SK-N-SH treated with all-trans-retinoic acid at 6 μM for 48 hours (cell line): ENCODE measurements at regions not wholly inside any gene's neighbourhood (a gene's known extent, or its start where the extent isn't known, plus 50 kb on each side); places are given as distances from the start of the nearest gene placed in this dataset.

Source experiments
- ATAC-seq: fragments of 200-7000 bp; cut with Tn5 transposase; 3 replicates; pipeline ENCODE4 v1.9.1; 2020; ENCODE audit warnings: mild to moderate bottlenecking, moderate library complexity
- ARNTL ChIP-seq: fragments of 450-650 bp; formaldehyde crosslinking; IDR thresholded peaks from 2 replicates; pipeline ENCODE4 v1.5.0; 2020; ENCODE audit warnings: low read depth, mild to moderate bottlenecking, moderate library complexity, borderline replicate concordance
- BACH2 ChIP-seq: fragments of 250-450 bp; sonication (Bioruptor Pico); IDR thresholded peaks from 2 replicates; pipeline ENCODE4 v1.9.0; 2021; ENCODE audit warnings: mild to moderate bottlenecking, borderline replicate concordance
- CSDC2 ChIP-seq: fragments of 250-450 bp; sonication (Bioruptor Pico); IDR thresholded peaks from 2 replicates; pipeline ENCODE4 v1.5.0; 2020; ENCODE audit warnings: mild to moderate bottlenecking, moderate library complexity
- ESRRG ChIP-seq: fragments of 250-450 bp; sonication (Bioruptor Pico); IDR thresholded peaks from 2 replicates; pipeline ENCODE4 v1.6.1; 2021; ENCODE audit warnings: mild to moderate bottlenecking
- GLIS3 ChIP-seq: fragments of 250-450 bp; sonication (Bioruptor Pico); IDR thresholded peaks from 2 replicates; pipeline ENCODE4 v1.5.0; 2020; ENCODE audit warnings: mild to moderate bottlenecking, moderate library complexity
- ISL1 ChIP-seq: fragments of 250-450 bp; sonication (Bioruptor Pico); IDR thresholded peaks from 2 replicates; pipeline ENCODE4 v2.1.2; 2022; ENCODE audit warnings: mild to moderate bottlenecking, moderate library complexity
- OSR1 ChIP-seq: fragments of 250-450 bp; sonication (Bioruptor Pico); IDR thresholded peaks from 2 replicates; pipeline ENCODE4 v1.8.0; 2022; ENCODE audit warnings: moderate library complexity, mild to moderate bottlenecking, inconsistent platforms
- PPARA ChIP-seq: fragments of 250-450 bp; sonication (Bioruptor Pico); IDR thresholded peaks from 2 replicates; pipeline ENCODE4 v1.5.0; 2020; ENCODE audit warnings: mild to moderate bottlenecking, borderline replicate concordance
- RARB ChIP-seq: fragments of 250-450 bp; sonication (Bioruptor Pico); IDR thresholded peaks from 2 replicates; pipeline ENCODE4 v1.8.0; 2021; ENCODE audit warnings: mild to moderate bottlenecking, moderate library complexity
- SNAI2 ChIP-seq: fragments of 250-450 bp; sonication (Bioruptor Pico); IDR thresholded peaks from 2 replicates; pipeline ENCODE4 v1.5.0; 2020; ENCODE audit warnings: mild to moderate bottlenecking, moderate library complexity
- TOX ChIP-seq: fragments of 250-450 bp; sonication (Bioruptor Pico); IDR thresholded peaks from 2 replicates; pipeline ENCODE4 v1.8.0; 2021; ENCODE audit warnings: mild to moderate bottlenecking, moderate library complexity, borderline replicate concordance
- ZC3H10 ChIP-seq: fragments of 250-450 bp; sonication (Bioruptor Pico); IDR thresholded peaks from 2 replicates; pipeline ENCODE4 v1.5.1; 2021; ENCODE audit warnings: mild to moderate bottlenecking, moderate library complexity
- ZFP3 ChIP-seq: fragments of 250-450 bp; sonication (Bioruptor Pico); IDR thresholded peaks from 2 replicates; pipeline ENCODE4 v1.5.0; 2020; ENCODE audit warnings: mild to moderate bottlenecking, moderate library complexity
- ZFP30 ChIP-seq: fragments of 450-650 bp; formaldehyde crosslinking; IDR thresholded peaks from 2 replicates; pipeline ENCODE4 v1.5.0; 2022; ENCODE audit warnings: mild to moderate bottlenecking, moderate library complexity
- ZNF565 ChIP-seq: fragments of 450-650 bp; formaldehyde crosslinking; conservative IDR thresholded peaks from 2 replicates; pipeline ENCODE4 v1.5.0; 2020; ENCODE audit warnings: low read depth, mild to moderate bottlenecking, moderate library complexity
- ZNF70 ChIP-seq: fragments of 450-650 bp; formaldehyde crosslinking; IDR thresholded peaks from 2 replicates; pipeline ENCODE4 v1.5.0; 2020; ENCODE audit warnings: mild to moderate bottlenecking, moderate library complexity
- ZNF8 ChIP-seq: fragments of 450-650 bp; formaldehyde crosslinking; IDR thresholded peaks from 2 replicates; pipeline ENCODE4 v1.5.0; 2020; ENCODE audit warnings: mild to moderate bottlenecking, moderate library complexity
- TF ChIP-seq, protein P1 (sequence below): fragments of 250-450 bp; sonication (Bioruptor Pico); IDR thresholded peaks from 2 replicates; pipeline ENCODE4 v1.5.1; 2021; ENCODE audit warnings: mild to moderate bottlenecking, moderate library complexity
- TF ChIP-seq, protein P2 (sequence below): fragments of 250-450 bp; sonication (Bioruptor Pico); IDR thresholded peaks from 2 replicates; pipeline ENCODE4 v1.8.0; 2021; ENCODE audit warnings: low read depth, mild to moderate bottlenecking, moderate library complexity, borderline replicate concordance
- TF ChIP-seq, protein P3 (sequence below): fragments of 250-450 bp; sonication (Bioruptor Pico); IDR thresholded peaks from 2 replicates; pipeline ENCODE4 v1.5.0; 2020; ENCODE audit warnings: mild to moderate bottlenecking, moderate library complexity
- TF ChIP-seq, protein P4 (sequence below): fragments of 250-450 bp; sonication (Bioruptor Pico); IDR thresholded peaks from 2 replicates; pipeline ENCODE4 v1.8.0; 2020; ENCODE audit warnings: mild to moderate bottlenecking, moderate library complexity, borderline replicate concordance
- TF ChIP-seq, protein P5 (sequence below): fragments of 250-450 bp; sonication (Bioruptor Pico); IDR thresholded peaks from 2 replicates; pipeline ENCODE4 v1.5.1; 2020; ENCODE audit warnings: low read depth, mild to moderate bottlenecking, moderate library complexity

DNA sequence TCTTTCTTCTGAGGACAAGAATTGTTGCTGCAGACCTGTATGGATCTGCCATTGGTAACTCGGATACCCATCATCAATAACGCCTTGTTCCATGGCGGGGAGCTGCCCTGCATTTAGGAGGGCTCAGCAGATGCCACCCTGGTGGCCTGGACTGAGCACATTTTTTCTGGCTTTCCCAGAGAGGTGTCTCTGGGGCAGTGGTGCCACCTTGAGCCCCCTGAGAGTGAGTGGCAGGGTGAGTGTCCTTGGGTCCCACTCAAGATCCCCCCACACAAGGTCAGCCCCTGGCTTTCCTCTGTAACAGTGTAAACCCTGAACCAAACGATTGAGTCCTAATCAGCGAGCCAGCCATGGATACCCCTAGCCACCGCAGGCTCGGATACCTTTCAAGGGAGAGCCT lies 258.6 kb downstream of the GLRX3 start:
- ATAC-seq = no peak
- TF ChIP-seq TOX (CRISPR knock-in tag) = no peak
- TF ChIP-seq SNAI2 (CRISPR knock-in tag) = no peak
- TF ChIP-seq, protein P1, sequence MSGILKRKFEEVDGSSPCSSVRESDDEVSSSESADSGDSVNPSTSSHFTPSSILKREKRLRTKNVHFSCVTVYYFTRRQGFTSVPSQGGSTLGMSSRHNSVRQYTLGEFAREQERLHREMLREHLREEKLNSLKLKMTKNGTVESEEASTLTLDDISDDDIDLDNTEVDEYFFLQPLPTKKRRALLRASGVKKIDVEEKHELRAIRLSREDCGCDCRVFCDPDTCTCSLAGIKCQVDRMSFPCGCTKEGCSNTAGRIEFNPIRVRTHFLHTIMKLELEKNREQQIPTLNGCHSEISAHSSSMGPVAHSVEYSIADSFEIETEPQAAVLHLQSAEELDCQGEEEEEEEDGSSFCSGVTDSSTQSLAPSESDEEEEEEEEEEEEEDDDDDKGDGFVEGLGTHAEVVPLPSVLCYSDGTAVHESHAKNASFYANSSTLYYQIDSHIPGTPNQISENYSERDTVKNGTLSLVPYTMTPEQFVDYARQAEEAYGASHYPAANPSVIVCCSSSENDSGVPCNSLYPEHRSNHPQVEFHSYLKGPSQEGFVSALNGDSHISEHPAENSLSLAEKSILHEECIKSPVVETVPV (CRISPR knock-in tag) = no peak
- TF ChIP-seq ARNTL (CRISPR knock-in tag) = no peak
- TF ChIP-seq ZFP3 = no peak
- TF ChIP-seq OSR1 (CRISPR knock-in tag) = no peak
- TF ChIP-seq BACH2 (CRISPR knock-in tag) = no peak
- TF ChIP-seq, protein P2, sequence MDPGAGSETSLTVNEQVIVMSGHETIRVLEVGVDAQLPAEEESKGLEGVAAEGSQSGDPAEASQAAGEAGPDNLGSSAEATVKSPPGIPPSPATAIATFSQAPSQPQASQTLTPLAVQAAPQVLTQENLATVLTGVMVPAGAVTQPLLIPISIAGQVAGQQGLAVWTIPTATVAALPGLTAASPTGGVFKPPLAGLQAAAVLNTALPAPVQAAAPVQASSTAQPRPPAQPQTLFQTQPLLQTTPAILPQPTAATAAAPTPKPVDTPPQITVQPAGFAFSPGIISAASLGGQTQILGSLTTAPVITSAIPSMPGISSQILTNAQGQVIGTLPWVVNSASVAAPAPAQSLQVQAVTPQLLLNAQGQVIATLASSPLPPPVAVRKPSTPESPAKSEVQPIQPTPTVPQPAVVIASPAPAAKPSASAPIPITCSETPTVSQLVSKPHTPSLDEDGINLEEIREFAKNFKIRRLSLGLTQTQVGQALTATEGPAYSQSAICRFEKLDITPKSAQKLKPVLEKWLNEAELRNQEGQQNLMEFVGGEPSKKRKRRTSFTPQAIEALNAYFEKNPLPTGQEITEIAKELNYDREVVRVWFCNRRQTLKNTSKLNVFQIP (CRISPR knock-in tag) = no peak
- TF ChIP-seq, protein P3, sequence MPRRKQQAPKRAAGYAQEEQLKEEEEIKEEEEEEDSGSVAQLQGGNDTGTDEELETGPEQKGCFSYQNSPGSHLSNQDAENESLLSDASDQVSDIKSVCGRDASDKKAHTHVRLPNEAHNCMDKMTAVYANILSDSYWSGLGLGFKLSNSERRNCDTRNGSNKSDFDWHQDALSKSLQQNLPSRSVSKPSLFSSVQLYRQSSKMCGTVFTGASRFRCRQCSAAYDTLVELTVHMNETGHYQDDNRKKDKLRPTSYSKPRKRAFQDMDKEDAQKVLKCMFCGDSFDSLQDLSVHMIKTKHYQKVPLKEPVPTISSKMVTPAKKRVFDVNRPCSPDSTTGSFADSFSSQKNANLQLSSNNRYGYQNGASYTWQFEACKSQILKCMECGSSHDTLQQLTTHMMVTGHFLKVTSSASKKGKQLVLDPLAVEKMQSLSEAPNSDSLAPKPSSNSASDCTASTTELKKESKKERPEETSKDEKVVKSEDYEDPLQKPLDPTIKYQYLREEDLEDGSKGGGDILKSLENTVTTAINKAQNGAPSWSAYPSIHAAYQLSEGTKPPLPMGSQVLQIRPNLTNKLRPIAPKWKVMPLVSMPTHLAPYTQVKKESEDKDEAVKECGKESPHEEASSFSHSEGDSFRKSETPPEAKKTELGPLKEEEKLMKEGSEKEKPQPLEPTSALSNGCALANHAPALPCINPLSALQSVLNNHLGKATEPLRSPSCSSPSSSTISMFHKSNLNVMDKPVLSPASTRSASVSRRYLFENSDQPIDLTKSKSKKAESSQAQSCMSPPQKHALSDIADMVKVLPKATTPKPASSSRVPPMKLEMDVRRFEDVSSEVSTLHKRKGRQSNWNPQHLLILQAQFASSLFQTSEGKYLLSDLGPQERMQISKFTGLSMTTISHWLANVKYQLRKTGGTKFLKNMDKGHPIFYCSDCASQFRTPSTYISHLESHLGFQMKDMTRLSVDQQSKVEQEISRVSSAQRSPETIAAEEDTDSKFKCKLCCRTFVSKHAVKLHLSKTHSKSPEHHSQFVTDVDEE (CRISPR knock-in tag) = no peak
- TF ChIP-seq, protein P4, sequence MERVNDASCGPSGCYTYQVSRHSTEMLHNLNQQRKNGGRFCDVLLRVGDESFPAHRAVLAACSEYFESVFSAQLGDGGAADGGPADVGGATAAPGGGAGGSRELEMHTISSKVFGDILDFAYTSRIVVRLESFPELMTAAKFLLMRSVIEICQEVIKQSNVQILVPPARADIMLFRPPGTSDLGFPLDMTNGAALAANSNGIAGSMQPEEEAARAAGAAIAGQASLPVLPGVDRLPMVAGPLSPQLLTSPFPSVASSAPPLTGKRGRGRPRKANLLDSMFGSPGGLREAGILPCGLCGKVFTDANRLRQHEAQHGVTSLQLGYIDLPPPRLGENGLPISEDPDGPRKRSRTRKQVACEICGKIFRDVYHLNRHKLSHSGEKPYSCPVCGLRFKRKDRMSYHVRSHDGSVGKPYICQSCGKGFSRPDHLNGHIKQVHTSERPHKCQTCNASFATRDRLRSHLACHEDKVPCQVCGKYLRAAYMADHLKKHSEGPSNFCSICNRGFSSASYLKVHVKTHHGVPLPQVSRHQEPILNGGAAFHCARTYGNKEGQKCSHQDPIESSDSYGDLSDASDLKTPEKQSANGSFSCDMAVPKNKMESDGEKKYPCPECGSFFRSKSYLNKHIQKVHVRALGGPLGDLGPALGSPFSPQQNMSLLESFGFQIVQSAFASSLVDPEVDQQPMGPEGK (CRISPR knock-in tag) = no peak
- TF ChIP-seq ZNF8 = no peak
- no peak for TF ChIP-seq CSDC2 (CRISPR knock-in tag)
- TF ChIP-seq PPARA (CRISPR knock-in tag) = no peak
- no peak for TF ChIP-seq GLIS3
- no peak for TF ChIP-seq ZFP30 (CRISPR knock-in tag)
- TF ChIP-seq ISL1 = no peak
- TF ChIP-seq RARB (CRISPR knock-in tag) = no peak
- no peak for TF ChIP-seq ESRRG (CRISPR knock-in tag)
- TF ChIP-seq ZC3H10 = no peak
- TF ChIP-seq, all 23 proteins: peak for 0

DNA sequence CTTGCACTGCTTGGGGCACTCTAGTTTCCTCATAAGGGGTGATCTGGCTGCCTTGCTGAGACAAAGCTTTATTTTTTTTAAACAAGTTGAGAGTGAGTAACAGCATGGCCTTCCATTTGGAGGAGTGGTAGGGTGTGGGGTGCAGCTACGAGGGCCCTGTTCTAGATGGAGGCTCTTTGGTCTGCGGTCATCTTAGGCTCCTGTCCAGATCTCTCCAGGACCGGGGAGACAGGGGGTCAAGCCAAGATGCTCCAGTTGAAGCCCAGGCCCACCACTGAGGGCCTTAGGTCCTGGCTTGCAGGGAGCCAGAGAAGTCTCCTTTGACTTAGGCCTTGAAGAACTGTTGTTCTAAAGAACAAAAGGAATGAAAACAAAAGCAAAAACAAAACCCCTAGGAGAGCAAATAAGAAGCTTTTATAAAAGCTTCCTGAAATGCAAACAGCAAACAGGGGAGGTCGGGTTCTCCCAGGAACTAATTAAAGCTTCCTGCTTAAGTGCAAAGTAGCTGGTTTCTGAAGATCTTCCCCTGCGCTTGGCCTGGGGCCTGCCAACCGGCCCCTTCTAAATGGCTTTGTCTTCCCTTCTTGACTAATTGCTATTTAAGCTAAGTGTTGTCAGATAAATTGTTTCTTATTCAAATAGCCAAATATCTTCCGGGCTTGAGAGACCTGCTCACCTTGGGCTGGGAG lies 259.2 kb downstream of the GLRX3 start:
- no peak for ATAC-seq
- TF ChIP-seq, protein P5, sequence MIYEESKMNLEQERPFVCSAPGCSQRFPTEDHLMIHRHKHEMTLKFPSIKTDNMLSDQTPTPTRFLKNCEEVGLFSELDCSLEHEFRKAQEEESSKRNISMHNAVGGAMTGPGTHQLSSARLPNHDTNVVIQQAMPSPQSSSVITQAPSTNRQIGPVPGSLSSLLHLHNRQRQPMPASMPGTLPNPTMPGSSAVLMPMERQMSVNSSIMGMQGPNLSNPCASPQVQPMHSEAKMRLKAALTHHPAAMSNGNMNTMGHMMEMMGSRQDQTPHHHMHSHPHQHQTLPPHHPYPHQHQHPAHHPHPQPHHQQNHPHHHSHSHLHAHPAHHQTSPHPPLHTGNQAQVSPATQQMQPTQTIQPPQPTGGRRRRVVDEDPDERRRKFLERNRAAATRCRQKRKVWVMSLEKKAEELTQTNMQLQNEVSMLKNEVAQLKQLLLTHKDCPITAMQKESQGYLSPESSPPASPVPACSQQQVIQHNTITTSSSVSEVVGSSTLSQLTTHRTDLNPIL (CRISPR knock-in tag) = no peak
- TF ChIP-seq, protein P3 (CRISPR knock-in tag) = no peak
- TF ChIP-seq ZFP3 (no peak), ZNF565 (no peak), PPARA (CRISPR knock-in tag) (no peak), ZNF70 (CRISPR knock-in tag) (no peak), TOX (CRISPR knock-in tag) (no peak), GLIS3 (no peak), ESRRG (CRISPR knock-in tag) (no peak), CSDC2 (CRISPR knock-in tag) (no peak), BACH2 (CRISPR knock-in tag) (no peak)
- TF ChIP-seq, protein P4 (CRISPR knock-in tag) = no peak
- TF ChIP-seq, protein P2 (CRISPR knock-in tag) = no peak
